Muscle layer of colon (tissue), 2 donors: ENCODE measurements at regions not wholly inside any gene's neighbourhood (a gene's known extent, or its start where the extent isn't known, plus 50 kb on each side); places are given as distances from the start of the nearest gene placed in this dataset.
"Not testable (repeated sequence)": the region's sequence is repeated elsewhere in the genome, so short reads cannot be mapped to it uniquely, and the experiment has no call there.

Experiments used
- H3K27ac ChIP-seq: one replicate; pipeline ENCODE4 v1.7.0; 2013; ENCODE audit warnings: low read depth, mild to moderate bottlenecking, low read length, moderate library complexity
- H3K27me3 ChIP-seq, 2 donors: one replicate each; pipeline ENCODE4 v1.7.0; 2013; ENCODE audit warnings: low read length in 2 of 2, mild to moderate bottlenecking in 2 of 2; ENCODE audit not compliant: insufficient read depth in 2 of 2, control insufficient read depth in 1 of 2
- H3K36me3 ChIP-seq: one replicate; pipeline ENCODE4 v1.7.0; 2013; ENCODE audit warnings: mild to moderate bottlenecking, low read length; ENCODE audit not compliant: insufficient read depth
- H3K4me1 ChIP-seq: one replicate; pipeline ENCODE4 v1.7.0; 2013; ENCODE audit warnings: mild to moderate bottlenecking, low read length; ENCODE audit not compliant: insufficient read depth
- H3K4me3 ChIP-seq, 2 donors: one replicate each; pipeline ENCODE4 v1.7.0; 2013; ENCODE audit warnings: low read length in 2 of 2, low read depth in 1 of 2, mild to moderate bottlenecking in 1 of 2, moderate library complexity in 1 of 2
- H3K9ac ChIP-seq: one replicate; pipeline ENCODE4 v1.7.0; 2013; ENCODE audit warnings: low read length
- H3K9me3 ChIP-seq: one replicate; pipeline ENCODE4 v1.7.0; 2013; ENCODE audit warnings: mild to moderate bottlenecking, low read length
- donor health status: abdominal sarcoma.
- donor health status: Adenocarcinoma of cecum.

GRCh38 chr5:60457233-60457632 lies 242.7 kb downstream of the DEPDC1B start:
- H3K4me1 ChIP-seq, result no peaks in the 10 kb centered on the region
- H3K27ac ChIP-seq, result peak overlapping the region; percentile 7
- H3K36me3 ChIP-seq, result no peaks in the 10 kb centered on the region
- H3K4me3 ChIP-seq, result no peak overlapping the region
- H3K9ac ChIP-seq, result no peak overlapping the region
- H3K27me3 ChIP-seq, result no peaks in the 10 kb centered on the region
- no peaks in the 10 kb centered on the region for H3K9me3 ChIP-seq

- H3K4me1 ChIP-seq, result no peaks in the 10 kb centered on the region
- no peaks in the 10 kb centered on the region for H3K9me3 ChIP-seq
- H3K27me3 ChIP-seq, result no peaks in the 10 kb centered on the region
- H3K36me3 ChIP-seq, result no peaks in the 10 kb centered on the region
- no peak overlapping the region for H3K4me3 ChIP-seq
- H3K27ac ChIP-seq, result no peak overlapping the region
- H3K9ac ChIP-seq, result no peak overlapping the region
Measured at GRCh38 chr5:60455589-60455988, 244.4 kb downstream of the DEPDC1B start.

- not testable (repeated sequence) for H3K4me1 ChIP-seq, H3K36me3 ChIP-seq, H3K4me3 ChIP-seq, H3K27ac ChIP-seq, H3K9me3 ChIP-seq, H3K27me3 ChIP-seq, H3K9ac ChIP-seq
Measured at GRCh38 chr5:60454277-60454676, 245.7 kb downstream of the DEPDC1B start.

GRCh38 chr5:60453186-60453976 lies 246.6 kb downstream of the DEPDC1B start:
- Histone ChIP-seq H3K27ac (no peak overlapping the region), H3K4me1 (no peaks in the 10 kb centered on the region), H3K9me3 (no peaks in the 10 kb centered on the region)

GRCh38 chr5:60448600-60448999 lies 251.4 kb downstream of the DEPDC1B start:
- Histone ChIP-seq H3K27ac (no peak overlapping the region), H3K36me3 (no peaks in the 10 kb centered on the region), H3K9ac (no peak overlapping the region), H3K27me3 (no peaks in the 10 kb centered on the region), H3K4me3 (no peak overlapping the region), H3K9me3 (no peaks in the 10 kb centered on the region), H3K4me1 (no peaks in the 10 kb centered on the region)

More at GRCh38 chr5:60453186-60453976, 246.6 kb downstream of the DEPDC1B start:
- Histone ChIP-seq H3K4me3 (no peak overlapping the region), H3K27me3 (no peaks in the 10 kb centered on the region), H3K36me3 (no peaks in the 10 kb centered on the region), H3K9ac (no peak overlapping the region)

- Histone ChIP-seq H3K27ac (no peak overlapping the region), H3K27me3 (no peaks in the 10 kb centered on the region), H3K36me3 (no peaks in the 10 kb centered on the region), H3K4me1 (no peaks in the 10 kb centered on the region), H3K9ac (no peak overlapping the region), H3K4me3 (no peak overlapping the region), H3K9me3 (no peaks in the 10 kb centered on the region)
Measured at GRCh38 chr5:60447488-60447920, 252.5 kb downstream of the DEPDC1B start.

GRCh38 chr5:60446917-60447316 lies 253.0 kb downstream of the DEPDC1B start:
- H3K4me1 ChIP-seq, result no peaks in the 10 kb centered on the region

GRCh38 chr5:60445921-60446320 lies 254.0 kb downstream of the DEPDC1B start:
- no peak overlapping the region for H3K4me3 ChIP-seq
- H3K4me1 ChIP-seq, result no peaks in the 10 kb centered on the region
- no peaks in the 10 kb centered on the region for H3K9me3 ChIP-seq
- no peaks in the 10 kb centered on the region for H3K27me3 ChIP-seq
- no peak overlapping the region for H3K9ac ChIP-seq
- no peaks in the 10 kb centered on the region for H3K36me3 ChIP-seq
- H3K27ac ChIP-seq, result no peak overlapping the region

More at GRCh38 chr5:60446917-60447316, 253.0 kb downstream of the DEPDC1B start:
- Histone ChIP-seq H3K36me3 (no peaks in the 10 kb centered on the region), H3K27me3 (no peaks in the 10 kb centered on the region), H3K9me3 (no peaks in the 10 kb centered on the region), H3K4me3 (no peak overlapping the region), H3K27ac (no peak overlapping the region), H3K9ac (no peak overlapping the region)

GRCh38 chr5:60445427-60445826 lies 254.5 kb downstream of the DEPDC1B start:
- Histone ChIP-seq H3K27ac (no peak overlapping the region), H3K36me3 (no peaks in the 10 kb centered on the region)

GRCh38 chr5:60444661-60445360 lies 255.2 kb downstream of the DEPDC1B start:
- no peaks in the 10 kb centered on the region for H3K9me3 ChIP-seq
- no peaks in the 10 kb centered on the region for H3K36me3 ChIP-seq
- no peak overlapping the region for H3K9ac ChIP-seq
- H3K27me3 ChIP-seq, result no peaks in the 10 kb centered on the region
- H3K27ac ChIP-seq, result no peak overlapping the region
- no peak overlapping the region for H3K4me3 ChIP-seq
- no peaks in the 10 kb centered on the region for H3K4me1 ChIP-seq

More at GRCh38 chr5:60445427-60445826, 254.5 kb downstream of the DEPDC1B start:
- Histone ChIP-seq H3K4me1 (no peaks in the 10 kb centered on the region), H3K9me3 (no peaks in the 10 kb centered on the region), H3K27me3 (no peaks in the 10 kb centered on the region), H3K9ac (no peak overlapping the region), H3K4me3 (no peak overlapping the region)

- Histone ChIP-seq H3K9ac (no peak overlapping the region), H3K27ac (no peak overlapping the region), H3K36me3 (no peaks in the 10 kb centered on the region), H3K4me3 (no peak overlapping the region), H3K4me1 (no peaks in the 10 kb centered on the region), H3K9me3 (no peaks in the 10 kb centered on the region), H3K27me3 (no peaks in the 10 kb centered on the region)
Measured at GRCh38 chr5:60439552-60439951, 260.4 kb downstream of the DEPDC1B start.
